ENCODE measurements at regions not wholly inside any gene's neighbourhood (a gene's known extent, or its start where the extent isn't known, plus 50 kb on each side); places are given as distances from the start of the nearest gene placed in this dataset.
A peak's percentile ranks its signal among the peaks of the same experiment; 100 is the strongest.
"Not testable (repeated sequence)": the region's sequence is repeated elsewhere in the genome, so short reads cannot be mapped to it uniquely, and the experiment has no call there.

DNA sequence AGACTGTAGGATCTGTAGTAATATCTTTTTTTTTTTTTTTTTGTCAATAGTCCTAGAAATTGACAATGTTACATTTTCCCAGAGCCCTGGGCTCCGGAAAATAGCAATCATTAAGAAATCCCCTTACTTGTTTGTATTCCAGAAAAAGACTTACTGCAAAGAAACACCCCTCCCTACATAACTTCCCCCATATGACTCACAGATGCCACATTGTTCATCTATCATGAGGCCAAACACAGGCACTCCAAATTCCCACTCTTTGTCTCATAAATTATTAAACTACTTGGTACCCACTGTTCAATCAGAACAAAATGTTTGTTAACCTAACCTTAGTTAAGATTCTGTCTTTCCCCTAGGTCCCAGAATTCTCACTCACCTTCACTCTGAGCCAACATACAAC lies 53.5 kb downstream of the TEX51 start:
- Histone ChIP-seq H3K4me1 (ENCODE audit: control insufficient read depth, insufficient read depth, low read length) (no peaks in the 10 kb centered on the region), H3K9ac (ENCODE audit: low read length in 2 of 2) (no peak overlapping the region), H3K27me3 (ENCODE audit: control insufficient read depth in 1 of 2, insufficient read depth in 2 of 2, low read length in 2 of 2) (no peaks in the 10 kb centered on the region), H3K9me3 (ENCODE audit: control insufficient read depth in 2 of 2, low read length in 2 of 2) (no peaks in the 10 kb centered on the region), H3K27ac (ENCODE audit: low read length) (no peak overlapping the region), H3K36me3 (ENCODE audit: control insufficient read depth in 2 of 2, insufficient read depth in 2 of 2, low read length in 2 of 2) (no peaks in the 10 kb centered on the region), H3K4me3 (ENCODE audit: low read length in 2 of 2) (no peak overlapping the region)

DNA sequence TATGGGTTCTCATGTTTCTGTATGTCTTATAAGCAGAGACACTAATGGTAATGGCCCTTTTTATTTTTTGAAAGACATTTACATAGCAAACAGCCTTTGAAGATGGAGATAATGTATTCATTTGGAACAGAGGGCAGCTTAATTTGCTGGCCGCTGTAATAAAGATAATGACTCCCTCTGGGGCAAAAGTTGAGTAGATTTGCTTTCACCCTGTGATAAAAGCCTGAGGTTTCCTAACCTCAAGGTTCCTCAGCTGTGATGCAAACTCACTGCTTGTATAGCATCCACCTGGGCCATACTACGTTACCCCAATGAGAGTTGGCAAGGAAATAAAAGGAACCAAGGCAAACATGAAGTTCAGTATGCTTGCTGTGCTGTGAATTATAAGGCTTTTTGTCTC lies 54.8 kb downstream of the TEX51 start:
- H3K4me1 ChIP-seq (ENCODE audit: control insufficient read depth, insufficient read depth, low read length): no peaks in the 10 kb centered on the region
- H3K4me3 ChIP-seq (ENCODE audit: low read length in 2 of 2): no peak overlapping the region
- no peaks in the 10 kb centered on the region for H3K27me3 ChIP-seq (ENCODE audit: control insufficient read depth in 1 of 2, insufficient read depth in 2 of 2, low read length in 2 of 2)
- no peaks in the 10 kb centered on the region for H3K36me3 ChIP-seq (ENCODE audit: control insufficient read depth in 2 of 2, insufficient read depth in 2 of 2, low read length in 2 of 2)
- no peak overlapping the region for H3K9ac ChIP-seq (ENCODE audit: low read length in 2 of 2)
- no peak overlapping the region for H3K27ac ChIP-seq (ENCODE audit: low read length)
- no peaks in the 10 kb centered on the region for H3K9me3 ChIP-seq (ENCODE audit: control insufficient read depth in 2 of 2, low read length in 2 of 2)

DNA sequence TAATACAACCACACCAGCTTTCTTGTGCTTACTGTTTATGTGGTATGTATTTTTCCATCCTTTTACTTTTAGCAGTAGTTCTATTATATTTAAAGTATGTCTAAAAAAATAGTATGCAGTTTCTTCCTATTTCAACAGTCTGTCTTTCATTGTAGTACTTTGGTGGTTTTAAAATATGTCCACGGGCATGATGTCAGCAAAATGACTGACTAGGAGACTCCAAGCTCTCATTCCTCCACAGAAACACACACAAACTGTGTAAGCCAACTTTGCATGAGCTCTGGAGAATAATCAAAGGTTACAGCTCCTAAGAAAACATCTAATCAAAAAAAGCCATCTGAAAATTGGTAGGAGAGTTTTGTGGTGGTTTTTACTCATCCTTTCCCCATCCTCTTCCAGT lies 56.1 kb downstream of the TEX51 start:
- H3K27me3 ChIP-seq (ENCODE audit: control insufficient read depth in 1 of 2, insufficient read depth in 2 of 2, low read length in 2 of 2): no peaks in the 10 kb centered on the region
- no peaks in the 10 kb centered on the region for H3K36me3 ChIP-seq (ENCODE audit: control insufficient read depth in 2 of 2, insufficient read depth in 2 of 2, low read length in 2 of 2)
- no peak overlapping the region for H3K4me3 ChIP-seq (ENCODE audit: low read length in 2 of 2)
- no peak overlapping the region for H3K9ac ChIP-seq (ENCODE audit: low read length in 2 of 2)
- no peak overlapping the region for H3K27ac ChIP-seq (ENCODE audit: low read length)
- no peaks in the 10 kb centered on the region for H3K4me1 ChIP-seq (ENCODE audit: control insufficient read depth, insufficient read depth, low read length)
- H3K9me3 ChIP-seq (ENCODE audit: control insufficient read depth in 2 of 2, low read length in 2 of 2): no peaks in the 10 kb centered on the region

DNA sequence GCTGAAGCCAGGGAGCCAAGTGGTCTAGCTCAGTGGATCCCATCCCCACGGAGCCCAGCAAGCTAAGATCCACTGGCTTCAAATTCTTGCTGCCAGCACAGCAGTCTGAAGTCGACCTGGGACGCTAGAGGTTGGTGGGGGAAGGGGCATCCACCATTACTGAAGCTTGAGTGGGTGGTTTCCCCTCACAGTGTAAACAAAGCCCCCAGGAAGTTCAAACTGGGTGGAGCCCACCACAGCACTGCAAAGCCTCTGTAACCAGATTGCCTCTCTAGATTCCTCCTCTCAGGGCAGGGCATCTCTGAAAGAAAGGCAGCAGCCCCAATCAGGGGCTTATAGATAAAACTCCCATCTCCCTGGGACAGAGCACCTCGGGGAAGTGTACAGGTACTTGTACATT lies 58.1 kb downstream of the TEX51 start:
- H3K27ac ChIP-seq (ENCODE audit: low read length): not testable (repeated sequence)

DNA sequence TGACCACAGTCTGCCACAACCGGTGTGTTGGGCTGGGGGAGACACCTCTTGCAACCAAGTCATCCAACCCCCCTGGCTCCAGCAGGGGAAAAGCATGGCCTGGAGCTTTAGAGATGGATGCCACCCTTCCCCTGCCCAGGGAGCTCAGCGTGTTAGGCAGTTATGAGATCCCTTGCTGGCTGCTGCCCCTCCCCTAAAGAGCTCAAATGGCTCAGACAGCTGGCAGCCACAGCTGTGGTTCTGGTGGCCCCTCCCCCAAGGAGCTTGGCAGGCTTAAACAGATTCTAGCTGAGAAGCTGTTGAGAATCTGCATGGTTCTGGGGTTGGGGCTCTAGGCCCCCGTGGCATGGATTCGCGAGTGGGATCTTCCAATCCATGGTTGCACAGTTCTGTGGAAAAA lies 64.7 kb downstream of the TEX51 start:
- H3K9me3 ChIP-seq (ENCODE audit: control insufficient read depth in 2 of 2, low read length in 2 of 2): no peaks in the 10 kb centered on the region
- no peaks in the 10 kb centered on the region for H3K36me3 ChIP-seq (ENCODE audit: control insufficient read depth in 2 of 2, insufficient read depth in 2 of 2, low read length in 2 of 2)
- no peak overlapping the region for H3K27ac ChIP-seq (ENCODE audit: low read length)

More for the DNA sequence above, 58.1 kb downstream of the TEX51 start:
- H3K4me1 ChIP-seq (ENCODE audit: control insufficient read depth, insufficient read depth, low read length); H3K4me3 ChIP-seq (ENCODE audit: low read length in 2 of 2); H3K9ac ChIP-seq (ENCODE audit: low read length in 2 of 2); H3K36me3 ChIP-seq (ENCODE audit: control insufficient read depth in 2 of 2, insufficient read depth in 2 of 2, low read length in 2 of 2); H3K27me3 ChIP-seq (ENCODE audit: control insufficient read depth in 1 of 2, insufficient read depth in 2 of 2, low read length in 2 of 2); H3K9me3 ChIP-seq (ENCODE audit: control insufficient read depth in 2 of 2, low read length in 2 of 2): not testable (repeated sequence)

DNA sequence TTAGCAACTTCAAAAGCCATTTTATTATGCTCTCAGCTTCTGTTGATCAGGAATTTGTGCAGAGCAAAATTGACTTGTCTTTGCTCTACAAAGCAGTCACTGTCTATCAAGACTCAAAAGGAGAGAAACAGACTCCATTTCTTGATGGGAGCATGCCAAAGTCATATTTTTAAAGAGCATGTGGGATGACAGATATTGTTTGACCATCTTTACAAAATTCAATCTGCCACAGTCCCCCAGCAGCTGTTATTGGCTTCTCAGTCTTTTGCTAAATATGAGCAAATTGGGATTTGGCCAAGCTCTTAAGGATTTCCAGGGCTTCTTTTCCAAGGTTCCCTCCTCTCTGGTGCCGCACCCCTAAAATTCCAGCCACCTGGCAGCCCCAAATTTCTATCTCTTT lies 67.9 kb downstream of the TEX51 start:
- H3K36me3 ChIP-seq (ENCODE audit: control insufficient read depth in 2 of 2, insufficient read depth in 2 of 2, low read length in 2 of 2): no peaks in the 10 kb centered on the region
- H3K27me3 ChIP-seq (ENCODE audit: control insufficient read depth in 1 of 2, insufficient read depth in 2 of 2, low read length in 2 of 2): peaks cover 0 to 3% of the 10 kb centered on the region in 2 donors
- H3K9me3 ChIP-seq (ENCODE audit: control insufficient read depth in 2 of 2, low read length in 2 of 2): no peaks in the 10 kb centered on the region
- peaks cover 9% of the 10 kb centered on the region for H3K4me1 ChIP-seq (ENCODE audit: control insufficient read depth, insufficient read depth, low read length)
- H3K9ac ChIP-seq (ENCODE audit: low read length in 2 of 2): no peak overlapping the region
- H3K27ac ChIP-seq (ENCODE audit: low read length): no peak overlapping the region
- no peak overlapping the region for H3K4me3 ChIP-seq (ENCODE audit: low read length in 2 of 2)

More for the DNA sequence above, 64.7 kb downstream of the TEX51 start:
- Histone ChIP-seq H3K9ac (ENCODE audit: low read length in 2 of 2) (no peak overlapping the region), H3K4me1 (ENCODE audit: control insufficient read depth, insufficient read depth, low read length) (no peaks in the 10 kb centered on the region), H3K27me3 (ENCODE audit: control insufficient read depth in 1 of 2, insufficient read depth in 2 of 2, low read length in 2 of 2) (peaks cover 0 to 2% of the 10 kb centered on the region in 2 donors), H3K4me3 (ENCODE audit: low read length in 2 of 2) (no peak overlapping the region)

DNA sequence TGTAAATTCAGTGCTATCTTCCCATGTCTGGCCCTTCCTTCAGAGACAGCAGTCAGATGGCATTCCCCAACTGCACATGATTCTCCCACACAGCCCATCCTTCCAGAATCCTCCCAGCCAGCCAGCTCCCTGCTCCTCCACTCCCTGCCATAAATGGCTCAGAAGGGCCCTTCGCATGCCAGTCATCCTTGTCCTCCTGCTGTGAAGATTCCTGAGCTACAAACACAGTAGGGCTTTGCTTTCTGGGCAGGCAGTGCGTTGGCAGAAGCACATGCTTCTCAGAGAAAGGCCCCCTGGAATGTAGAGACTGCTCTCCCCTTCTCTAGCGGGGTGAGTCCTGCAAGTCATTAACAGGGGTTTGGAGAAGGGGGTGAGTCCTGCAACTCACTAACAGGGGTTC lies 71.9 kb downstream of the TEX51 start:
- Histone ChIP-seq H3K36me3 (ENCODE audit: control insufficient read depth in 2 of 2, insufficient read depth in 2 of 2, low read length in 2 of 2) (no peaks in the 10 kb centered on the region), H3K4me1 (ENCODE audit: control insufficient read depth, insufficient read depth, low read length) (peaks cover 17% of the 10 kb centered on the region), H3K27ac (ENCODE audit: low read length) (peak overlapping the region; percentile 46), H3K9ac (ENCODE audit: low read length in 2 of 2) (no peak overlapping the region), H3K27me3 (ENCODE audit: control insufficient read depth in 1 of 2, insufficient read depth in 2 of 2, low read length in 2 of 2) (peaks cover 0 to 3% of the 10 kb centered on the region in 2 donors), H3K9me3 (ENCODE audit: control insufficient read depth in 2 of 2, low read length in 2 of 2) (no peaks in the 10 kb centered on the region), H3K4me3 (ENCODE audit: low read length in 2 of 2) (no peak overlapping the region)

DNA sequence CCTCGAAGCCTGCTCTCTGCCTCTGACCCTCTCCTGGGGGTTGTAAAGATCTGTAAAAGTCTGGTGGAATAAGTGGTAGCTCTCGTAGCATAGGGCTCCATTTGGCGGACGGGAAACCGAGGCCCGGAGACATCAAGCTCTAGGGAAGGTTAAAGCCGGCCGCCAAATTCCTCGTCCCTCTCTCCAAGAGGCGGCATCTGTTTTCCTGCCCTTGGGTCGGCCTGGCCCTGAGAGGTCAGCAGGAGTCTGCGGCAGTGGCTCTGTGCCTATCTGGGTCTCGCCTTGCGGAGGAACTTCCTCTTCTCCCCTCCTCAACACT lies 72.4 kb downstream of the TEX51 start:
- peak overlapping the region; percentile 46 for H3K27ac ChIP-seq (ENCODE audit: low read length)
- H3K9ac ChIP-seq (ENCODE audit: low read length in 2 of 2): no peak overlapping the region
- peaks cover 17% of the 10 kb centered on the region for H3K4me1 ChIP-seq (ENCODE audit: control insufficient read depth, insufficient read depth, low read length)
- H3K36me3 ChIP-seq (ENCODE audit: control insufficient read depth in 2 of 2, insufficient read depth in 2 of 2, low read length in 2 of 2): no peaks in the 10 kb centered on the region
- H3K4me3 ChIP-seq (ENCODE audit: low read length in 2 of 2): peak overlapping the region in 1 of 2 donors; percentile 29
- no peaks in the 10 kb centered on the region for H3K9me3 ChIP-seq (ENCODE audit: control insufficient read depth in 2 of 2, low read length in 2 of 2)
- peaks cover 0 to 3% of the 10 kb centered on the region in 2 donors for H3K27me3 ChIP-seq (ENCODE audit: control insufficient read depth in 1 of 2, insufficient read depth in 2 of 2, low read length in 2 of 2)

DNA sequence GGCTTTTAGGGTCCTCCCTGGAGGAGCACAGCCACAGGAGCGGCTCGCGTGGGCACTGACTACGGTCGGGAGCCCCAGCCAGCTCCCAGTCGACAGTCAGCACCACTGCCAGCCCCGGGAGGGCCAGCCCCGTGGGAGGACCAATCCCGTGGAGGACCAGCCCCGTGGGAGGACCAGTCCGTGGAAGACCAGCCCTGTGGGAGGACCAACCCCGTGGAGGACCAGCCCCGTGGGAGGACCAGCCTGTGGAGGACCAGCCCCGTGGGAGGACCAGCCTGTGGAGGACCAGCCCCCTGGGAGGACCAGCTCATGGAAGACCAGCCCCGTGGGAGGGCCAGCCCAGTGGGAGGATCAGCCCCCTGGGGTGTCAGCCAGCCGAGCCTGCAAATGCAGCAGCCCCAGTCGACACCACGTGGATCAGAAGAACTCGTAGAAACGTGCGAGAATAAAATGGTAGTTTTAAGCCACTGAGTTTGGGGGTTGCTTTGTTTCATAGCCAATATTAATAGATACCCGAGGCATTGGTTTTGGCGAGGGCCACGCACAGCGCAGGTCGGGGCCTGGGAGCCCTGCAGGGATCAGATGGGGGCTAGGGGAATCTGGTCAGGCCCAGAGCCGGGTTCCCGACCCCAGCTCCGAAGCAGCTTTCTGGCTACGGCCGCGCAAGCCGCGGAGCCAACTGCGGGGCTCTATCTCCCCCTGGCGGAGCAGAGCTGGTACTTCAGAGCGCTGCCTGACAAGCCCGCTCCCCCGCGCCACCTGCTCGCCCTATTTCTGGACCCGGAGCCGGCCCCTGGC lies 73.0 kb downstream of the TEX51 start:
- H3K27me3 ChIP-seq (ENCODE audit: control insufficient read depth in 1 of 2, insufficient read depth in 2 of 2, low read length in 2 of 2): peaks cover 0 to 3% of the 10 kb centered on the region in 2 donors
- H3K4me1 ChIP-seq (ENCODE audit: control insufficient read depth, insufficient read depth, low read length): peaks cover 17% of the 10 kb centered on the region
- peak overlapping the region; percentile 65 to 72 for H3K4me3 ChIP-seq (ENCODE audit: low read length in 2 of 2)
- H3K36me3 ChIP-seq (ENCODE audit: control insufficient read depth in 2 of 2, insufficient read depth in 2 of 2, low read length in 2 of 2): no peaks in the 10 kb centered on the region
- H3K27ac ChIP-seq (ENCODE audit: low read length): peak overlapping the region; percentile 37
- H3K9ac ChIP-seq (ENCODE audit: low read length in 2 of 2): peak overlapping the region; percentile 36 to 54
- no peaks in the 10 kb centered on the region for H3K9me3 ChIP-seq (ENCODE audit: control insufficient read depth in 2 of 2, low read length in 2 of 2)

DNA sequence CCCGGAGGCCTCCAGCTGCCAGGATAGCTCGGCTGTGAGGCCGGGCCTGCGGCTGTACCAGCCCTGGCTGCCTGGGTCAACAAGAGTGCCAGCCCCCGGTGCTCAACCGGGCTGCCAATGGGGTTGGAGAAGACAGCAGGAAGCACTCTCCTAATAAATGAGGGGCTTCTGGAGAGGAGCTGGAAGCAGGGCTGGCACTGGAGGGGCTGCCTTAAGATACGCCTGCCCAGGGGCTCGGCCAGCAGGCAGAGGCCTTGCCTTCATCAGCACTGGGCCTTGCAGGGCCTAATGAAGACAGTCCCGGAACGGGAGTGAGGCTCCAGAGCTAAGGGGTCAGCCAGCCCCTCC lies 73.6 kb downstream of the TEX51 start:
- H3K27me3 ChIP-seq (ENCODE audit: control insufficient read depth in 1 of 2, insufficient read depth in 2 of 2, low read length in 2 of 2): peaks cover 0 to 3% of the 10 kb centered on the region in 2 donors
- no peaks in the 10 kb centered on the region for H3K9me3 ChIP-seq (ENCODE audit: control insufficient read depth in 2 of 2, low read length in 2 of 2)
- peak overlapping the region in 1 of 2 donors; percentile 72 for H3K4me3 ChIP-seq (ENCODE audit: low read length in 2 of 2)
- H3K36me3 ChIP-seq (ENCODE audit: control insufficient read depth in 2 of 2, insufficient read depth in 2 of 2, low read length in 2 of 2): no peaks in the 10 kb centered on the region
- H3K27ac ChIP-seq (ENCODE audit: low read length): no peak overlapping the region
- H3K4me1 ChIP-seq (ENCODE audit: control insufficient read depth, insufficient read depth, low read length): peaks cover 17% of the 10 kb centered on the region
- peak overlapping the region in 1 of 2 donors; percentile 51 for H3K9ac ChIP-seq (ENCODE audit: low read length in 2 of 2)

DNA sequence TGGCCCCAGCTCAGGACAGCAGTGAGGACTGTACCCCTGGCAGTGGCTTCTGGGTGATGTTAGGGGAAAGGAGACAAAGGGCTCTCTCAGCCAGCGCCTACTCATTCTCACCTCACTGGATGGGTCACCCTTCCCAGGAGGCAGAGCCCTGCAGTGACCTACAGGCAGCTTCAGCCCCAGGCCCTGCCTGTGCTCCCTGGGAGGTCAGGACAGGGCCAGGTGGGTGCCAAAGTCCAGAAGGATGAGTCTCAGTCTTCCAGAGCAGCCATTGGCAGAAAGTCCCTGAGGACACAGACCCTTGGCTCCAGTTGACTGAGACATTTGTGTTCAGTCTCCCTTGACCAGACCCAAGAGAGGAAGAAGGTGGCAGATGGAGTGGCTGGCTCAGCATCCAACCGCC lies 75.1 kb downstream of the TEX51 start:
- Histone ChIP-seq H3K4me1 (ENCODE audit: control insufficient read depth, insufficient read depth, low read length) (peaks cover 17% of the 10 kb centered on the region), H3K9me3 (ENCODE audit: control insufficient read depth in 2 of 2, low read length in 2 of 2) (no peaks in the 10 kb centered on the region), H3K27ac (ENCODE audit: low read length) (no peak overlapping the region), H3K4me3 (ENCODE audit: low read length in 2 of 2) (no peak overlapping the region), H3K9ac (ENCODE audit: low read length in 2 of 2) (no peak overlapping the region), H3K36me3 (ENCODE audit: control insufficient read depth in 2 of 2, insufficient read depth in 2 of 2, low read length in 2 of 2) (no peaks in the 10 kb centered on the region), H3K27me3 (ENCODE audit: control insufficient read depth in 1 of 2, insufficient read depth in 2 of 2, low read length in 2 of 2) (no peaks in the 10 kb centered on the region)
